ENCODE measurements at regions not wholly inside any gene's neighbourhood (a gene's known extent, or its start where the extent isn't known, plus 50 kb on each side); places are given as distances from the start of the nearest gene placed in this dataset.

GRCh38 chrX:113408843-113409242, 568.2 kb upstream of the AMOT start:
- no peak for DNase-seq (ENCODE audit: extremely low spot score, unreplicated experiment)
- no peak for TF ChIP-seq CTCF (conservative IDR thresholded peaks at IDR 0.05)
- Mint-ChIP-seq H3K4me3 (no peak overlapping the region), H3K27me3 (no peaks in the 10 kb centered on the region), H3K4me1 (ENCODE audit: unreplicated experiment) (no peaks in the 10 kb centered on the region), H3K27ac (no peak overlapping the region), H3K36me3 (no peaks in the 10 kb centered on the region), H3K9me3 (no peaks in the 10 kb centered on the region)

GRCh38 chrX:113400193-113400704, 559.6 kb upstream of the AMOT start:
- H3K27me3 Mint-ChIP-seq, result no peaks in the 10 kb centered on the region
- H3K27ac Mint-ChIP-seq, result no peak overlapping the region
- H3K4me1 Mint-ChIP-seq (ENCODE audit: unreplicated experiment), result no peaks in the 10 kb centered on the region
- peaks cover 14% of the 10 kb centered on the region for H3K9me3 Mint-ChIP-seq
- H3K4me3 Mint-ChIP-seq, result no peak overlapping the region
- no peak for DNase-seq (ENCODE audit: extremely low spot score, unreplicated experiment)
- no peaks in the 10 kb centered on the region for H3K36me3 Mint-ChIP-seq
- TF ChIP-seq CTCF (conservative IDR thresholded peaks at IDR 0.05), result no peak

GRCh38 chrX:113399506-113400192, 559.0 kb upstream of the AMOT start:
- Mint-ChIP-seq H3K36me3 (no peaks in the 10 kb centered on the region), H3K27me3 (no peaks in the 10 kb centered on the region), H3K27ac (no peak overlapping the region), H3K4me1 (ENCODE audit: unreplicated experiment) (no peaks in the 10 kb centered on the region), H3K9me3 (peaks cover 14% of the 10 kb centered on the region), H3K4me3 (no peak overlapping the region)
- DNase-seq (ENCODE audit: extremely low spot score, unreplicated experiment), result no peak
- TF ChIP-seq CTCF (conservative IDR thresholded peaks at IDR 0.05), result no peak

- TF ChIP-seq CTCF (conservative IDR thresholded peaks at IDR 0.05), result no peak
- Mint-ChIP-seq H3K36me3 (no peaks in the 10 kb centered on the region), H3K9me3 (no peaks in the 10 kb centered on the region), H3K27ac (no peak overlapping the region), H3K4me1 (ENCODE audit: unreplicated experiment) (no peaks in the 10 kb centered on the region), H3K4me3 (no peak overlapping the region), H3K27me3 (no peaks in the 10 kb centered on the region)
- no peak for DNase-seq (ENCODE audit: extremely low spot score, unreplicated experiment)
Observed at GRCh38 chrX:113392355-113392754, 551.7 kb upstream of the AMOT start.

- no peak overlapping the region for H3K27ac Mint-ChIP-seq
- no peak overlapping the region for H3K4me3 Mint-ChIP-seq
- H3K27me3 Mint-ChIP-seq, result no peaks in the 10 kb centered on the region
- no peak for DNase-seq (ENCODE audit: extremely low spot score, unreplicated experiment)
- H3K4me1 Mint-ChIP-seq (ENCODE audit: unreplicated experiment), result no peaks in the 10 kb centered on the region
- no peaks in the 10 kb centered on the region for H3K36me3 Mint-ChIP-seq
- TF ChIP-seq CTCF (conservative IDR thresholded peaks at IDR 0.05), result no peak
- no peaks in the 10 kb centered on the region for H3K9me3 Mint-ChIP-seq
Observed at GRCh38 chrX:113391875-113392274, 551.2 kb upstream of the AMOT start.
